ENCODE measurements at regions not wholly inside any gene's neighbourhood (a gene's known extent, or its start where the extent isn't known, plus 50 kb on each side); places are given as distances from the start of the nearest gene placed in this dataset.
A peak's percentile ranks its signal among the peaks of the same experiment; 100 is the strongest.
"Not testable (repeated sequence)": the region's sequence is repeated elsewhere in the genome, so short reads cannot be mapped to it uniquely, and the experiment has no call there.

GRCh38 chr12:93081810-93082165 lies 152.7 kb upstream of the EEA1 start:
- no peak for DNase-seq

GRCh38 chr12:93085383-93086287 lies 156.5 kb upstream of the EEA1 start:
- no peak for DNase-seq

- DNase-seq: no peak
These were observed 157.2 kb upstream of the EEA1 start for GRCh38 chr12:93086288-93086727.

GRCh38 chr12:93087840-93088610 lies 158.9 kb upstream of the EEA1 start:
- no peak for DNase-seq

GRCh38 chr12:93089805-93090569 lies 160.9 kb upstream of the EEA1 start:
- DNase-seq: no peak

GRCh38 chr12:93090731-93091172 lies 161.7 kb upstream of the EEA1 start:
- DNase-seq: no peak

GRCh38 chr12:93091886-93092648 lies 163.0 kb upstream of the EEA1 start:
- no peak for DNase-seq

GRCh38 chr12:93092649-93092945 lies 163.5 kb upstream of the EEA1 start:
- no peak for DNase-seq

GRCh38 chr12:93093243-93093642 lies 164.1 kb upstream of the EEA1 start:
- no peak for DNase-seq

- not testable (repeated sequence) for DNase-seq
These were observed 165.1 kb upstream of the EEA1 start for GRCh38 chr12:93094222-93094621.

GRCh38 chr12:93094988-93095737 lies 166.1 kb upstream of the EEA1 start:
- DNase-seq: no peak

GRCh38 chr12:93097417-93097816 lies 168.3 kb upstream of the EEA1 start:
- DNase-seq: no peak

- DNase-seq: peak; percentile 65
These were observed 169.0 kb upstream of the EEA1 start for GRCh38 chr12:93098077-93098476.

- DNase-seq: no peak
These were observed 170.7 kb upstream of the EEA1 start for GRCh38 chr12:93099792-93100191.

- DNase-seq: no peak
These were observed 171.5 kb upstream of the EEA1 start for GRCh38 chr12:93100610-93101009.

- DNase-seq: no peak
These were observed 172.3 kb upstream of the EEA1 start for GRCh38 chr12:93101367-93101766.

GRCh38 chr12:93102312-93102711 lies 173.2 kb upstream of the EEA1 start:
- no peak for DNase-seq

GRCh38 chr12:93102744-93103143 lies 173.6 kb upstream of the EEA1 start:
- DNase-seq: no peak

- no peak for DNase-seq
These were observed 174.1 kb upstream of the EEA1 start for GRCh38 chr12:93103154-93103553.

- DNase-seq: no peak
These were observed 175.4 kb upstream of the EEA1 start for GRCh38 chr12:93104535-93104934.

GRCh38 chr12:93106910-93107309 lies 177.8 kb upstream of the EEA1 start:
- DNase-seq: no peak

Measured in KG1 (cell line).